OCI-LY1 (cell line): ENCODE measurements at regions not wholly inside any gene's neighbourhood (a gene's known extent, or its start where the extent isn't known, plus 50 kb on each side); places are given as distances from the start of the nearest gene placed in this dataset.

Source experiments
- EZH2 ChIP-seq: fragments of 200-600 bp; sonication (generic), shearing (Covaris generic); IDR thresholded peaks from 2 replicates; pipeline ENCODE4 v1.8.0; 2017; ENCODE audit warnings: borderline replicate concordance, mixed run types, mild to moderate bottlenecking, antibody characterized with exemption, low read length, moderate library complexity, mixed read lengths
- TF ChIP-seq, protein P1 (sequence below): fragments of 200-600 bp; sonication (generic), shearing (Covaris generic); IDR thresholded peaks from 2 replicates; pipeline ENCODE4 v1.5.1; 2017; ENCODE audit warnings: mild to moderate bottlenecking, antibody characterized with exemption, low read length, moderate library complexity, mixed read lengths

DNA sequence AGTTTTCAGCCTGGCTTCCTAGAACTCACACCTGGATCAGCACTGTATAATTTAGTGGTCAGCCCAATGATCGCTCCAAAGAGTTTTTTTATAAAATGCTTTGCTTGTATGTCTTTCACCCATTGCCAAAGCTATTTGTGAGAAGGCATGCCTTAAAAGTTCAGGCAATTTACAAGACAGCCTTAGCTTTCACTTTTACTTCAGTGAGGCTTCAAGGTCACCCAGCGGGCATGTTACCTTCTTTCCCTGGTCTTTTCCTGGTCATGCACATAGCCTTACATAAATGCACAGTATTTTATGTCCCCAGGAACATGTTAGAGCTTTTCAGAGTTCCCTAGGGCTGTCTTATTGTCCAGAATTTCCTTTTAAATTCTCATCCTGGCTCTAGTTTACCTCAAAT is 179.9 kb upstream of the TMEM72 start:
- TF ChIP-seq, protein P1, sequence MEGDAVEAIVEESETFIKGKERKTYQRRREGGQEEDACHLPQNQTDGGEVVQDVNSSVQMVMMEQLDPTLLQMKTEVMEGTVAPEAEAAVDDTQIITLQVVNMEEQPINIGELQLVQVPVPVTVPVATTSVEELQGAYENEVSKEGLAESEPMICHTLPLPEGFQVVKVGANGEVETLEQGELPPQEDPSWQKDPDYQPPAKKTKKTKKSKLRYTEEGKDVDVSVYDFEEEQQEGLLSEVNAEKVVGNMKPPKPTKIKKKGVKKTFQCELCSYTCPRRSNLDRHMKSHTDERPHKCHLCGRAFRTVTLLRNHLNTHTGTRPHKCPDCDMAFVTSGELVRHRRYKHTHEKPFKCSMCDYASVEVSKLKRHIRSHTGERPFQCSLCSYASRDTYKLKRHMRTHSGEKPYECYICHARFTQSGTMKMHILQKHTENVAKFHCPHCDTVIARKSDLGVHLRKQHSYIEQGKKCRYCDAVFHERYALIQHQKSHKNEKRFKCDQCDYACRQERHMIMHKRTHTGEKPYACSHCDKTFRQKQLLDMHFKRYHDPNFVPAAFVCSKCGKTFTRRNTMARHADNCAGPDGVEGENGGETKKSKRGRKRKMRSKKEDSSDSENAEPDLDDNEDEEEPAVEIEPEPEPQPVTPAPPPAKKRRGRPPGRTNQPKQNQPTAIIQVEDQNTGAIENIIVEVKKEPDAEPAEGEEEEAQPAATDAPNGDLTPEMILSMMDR, result no peak
- no peak for TF ChIP-seq EZH2
